SK-N-DZ (cell line): ENCODE measurements at regions not wholly inside any gene's neighbourhood (a gene's known extent, or its start where the extent isn't known, plus 50 kb on each side); places are given as distances from the start of the nearest gene placed in this dataset.

Experiments
- DNase-seq: peaks from one replicate; pipeline ENCODE4 v3.0.0-alpha.2; 2015; ENCODE audit warnings: low spot score

DNA sequence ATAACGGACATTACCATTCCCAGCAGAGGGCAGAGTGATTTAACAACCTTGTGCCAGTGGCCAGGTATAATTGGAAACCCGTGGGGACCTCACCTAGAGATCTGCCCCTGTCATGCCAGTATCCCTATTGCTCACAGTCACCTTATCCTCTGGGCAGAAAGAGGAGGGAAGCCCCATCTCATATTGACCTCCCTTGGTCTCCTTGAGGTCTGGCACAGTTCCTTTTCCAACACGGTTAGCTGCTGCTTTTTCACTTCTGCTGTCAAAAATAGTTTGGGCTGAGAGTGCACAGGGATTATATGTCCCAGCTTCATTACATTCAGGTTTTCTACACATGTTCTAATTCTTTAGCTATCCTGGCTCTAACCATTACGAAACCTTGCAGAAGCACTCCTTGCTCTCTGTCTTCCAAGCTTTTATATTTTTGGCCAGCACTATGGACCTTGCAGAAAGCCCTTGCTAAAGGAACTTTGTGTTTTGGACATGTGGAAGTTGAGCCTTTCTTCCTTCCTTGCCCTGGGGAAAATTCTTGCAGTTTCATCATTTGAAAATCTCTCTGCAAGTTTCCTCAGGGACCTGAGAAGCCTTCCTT, 111.7 kb upstream of the MIS18BP1 start:
- peak; percentile 8 for DNase-seq

DNA sequence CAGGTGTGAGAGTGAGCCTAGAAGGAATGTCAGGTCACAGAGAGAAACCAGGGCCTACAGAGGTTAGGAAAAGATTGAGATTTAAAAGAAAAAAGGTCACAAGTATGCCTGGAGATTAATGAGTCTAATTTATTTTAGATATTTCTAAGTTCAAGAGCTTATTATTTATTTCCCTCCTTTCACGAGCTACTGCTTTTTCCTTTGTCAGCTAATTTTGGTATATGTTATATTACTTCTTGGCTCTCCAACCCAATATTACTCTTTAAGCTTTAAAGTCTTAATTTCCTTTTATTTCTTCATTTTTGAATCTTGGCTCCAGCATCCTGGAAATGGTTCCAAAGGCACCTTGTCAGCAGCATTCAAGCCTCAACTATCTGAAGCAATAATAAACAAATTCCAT, 109.5 kb upstream of the MIS18BP1 start:
- DNase-seq, result no peak

DNA sequence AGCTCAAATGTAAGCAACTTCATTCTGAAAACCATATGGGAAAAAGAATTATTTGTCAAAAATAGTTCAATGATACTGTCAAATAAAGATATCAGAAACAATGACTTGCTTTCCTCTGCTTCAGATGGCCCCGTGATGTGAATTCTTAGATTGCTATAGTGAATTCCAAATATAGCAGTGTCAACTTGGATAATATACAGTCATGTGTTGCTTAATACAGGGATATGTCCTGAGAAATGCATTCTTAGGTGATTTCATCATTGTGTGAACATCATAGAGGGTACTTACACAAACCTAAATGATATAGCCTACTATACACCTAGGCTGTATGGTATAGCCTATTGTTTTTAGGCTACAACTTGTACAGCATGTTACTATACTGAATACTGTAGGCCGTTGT, 108.7 kb upstream of the MIS18BP1 start:
- DNase-seq, result no peak

DNA sequence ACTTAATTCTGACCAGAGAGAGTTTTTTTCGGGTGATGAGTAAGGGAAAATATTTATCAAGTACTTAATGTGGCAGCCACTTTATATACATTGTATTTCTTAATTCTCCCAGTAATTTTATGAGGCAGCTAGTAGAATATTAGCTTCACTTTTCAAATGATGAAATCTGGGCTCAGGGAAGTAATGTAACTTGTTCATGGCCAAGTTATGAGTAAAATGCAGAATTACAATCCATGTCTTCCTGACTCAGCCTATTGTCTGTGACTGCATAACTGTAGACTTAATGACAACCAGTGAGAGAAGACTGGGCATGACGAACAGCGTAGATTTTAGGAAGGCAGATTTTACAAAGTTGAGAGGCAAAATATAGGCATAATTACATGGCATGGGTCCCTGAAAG, 106.7 kb upstream of the MIS18BP1 start:
- no peak for DNase-seq

DNA sequence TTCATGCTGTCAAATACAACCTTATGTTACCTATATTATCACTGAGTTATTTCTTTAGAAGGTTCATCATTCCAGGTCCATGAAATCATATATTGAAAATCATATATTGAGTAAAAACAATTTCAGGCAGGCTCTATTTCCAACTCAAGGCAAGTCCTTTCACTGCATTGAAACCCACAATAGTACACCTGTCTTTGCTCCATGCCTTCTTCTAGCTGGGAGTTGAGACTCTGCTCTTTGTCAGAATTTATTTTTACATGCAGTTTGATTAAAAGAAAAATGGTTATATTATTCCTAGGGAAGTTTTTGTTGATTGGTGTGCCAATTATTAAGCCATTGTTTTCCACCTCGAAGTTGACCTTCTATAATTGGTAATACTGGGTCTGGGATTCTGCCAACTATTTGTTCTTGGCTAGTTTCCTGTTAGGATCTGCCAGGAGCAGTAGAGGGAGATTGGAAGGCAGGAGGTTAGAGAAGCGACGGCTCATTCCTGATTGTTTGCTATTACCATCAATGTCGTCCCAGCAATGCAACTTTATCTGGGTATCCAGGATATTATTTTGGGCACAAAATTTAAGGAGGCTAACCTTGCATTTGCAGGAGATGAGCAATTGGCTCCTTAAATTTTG, 79.5 kb upstream of the MIS18BP1 start:
- DNase-seq, result no peak

DNA sequence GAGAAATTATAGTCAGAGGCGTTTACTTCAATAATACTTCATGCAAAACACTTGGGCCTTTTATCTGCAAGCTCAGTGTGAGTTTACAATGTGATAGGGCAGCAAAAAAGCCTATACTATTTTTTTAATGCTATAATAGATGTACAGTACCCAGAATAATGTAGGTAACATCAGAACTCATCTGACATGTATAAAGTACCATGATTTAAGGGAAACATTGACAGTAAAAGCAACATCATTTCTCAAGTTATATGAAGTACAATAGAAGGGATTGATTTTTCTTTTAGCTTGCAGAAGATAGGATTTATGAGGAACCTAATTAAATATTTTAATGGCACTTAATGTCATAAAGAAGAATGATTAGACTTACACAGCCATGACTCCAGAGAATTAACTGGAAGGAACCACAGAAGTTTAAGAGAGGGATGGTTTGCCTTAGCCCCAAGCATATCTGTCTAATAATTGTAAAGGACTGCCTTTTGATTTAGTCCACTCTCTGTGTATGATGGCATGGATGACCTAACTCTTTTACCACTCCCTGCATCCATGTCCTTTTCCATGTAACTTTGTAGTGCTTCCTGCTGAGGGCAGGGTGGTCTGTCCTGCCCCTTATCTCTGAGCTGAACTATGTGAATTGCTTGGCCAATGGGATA, 55.9 kb upstream of the MIS18BP1 start:
- DNase-seq, result no peak
